ENCODE measurements at regions not wholly inside any gene's neighbourhood (a gene's known extent, or its start where the extent isn't known, plus 50 kb on each side); places are given as distances from the start of the nearest gene placed in this dataset.
"Not testable (repeated sequence)": the region's sequence is repeated elsewhere in the genome, so short reads cannot be mapped to it uniquely, and the experiment has no call there.

GRCh38 chr16:29217104-29217751 is 189.3 kb downstream of the NPIPB11 start:
- DNase-seq: not testable (repeated sequence)

DNA sequence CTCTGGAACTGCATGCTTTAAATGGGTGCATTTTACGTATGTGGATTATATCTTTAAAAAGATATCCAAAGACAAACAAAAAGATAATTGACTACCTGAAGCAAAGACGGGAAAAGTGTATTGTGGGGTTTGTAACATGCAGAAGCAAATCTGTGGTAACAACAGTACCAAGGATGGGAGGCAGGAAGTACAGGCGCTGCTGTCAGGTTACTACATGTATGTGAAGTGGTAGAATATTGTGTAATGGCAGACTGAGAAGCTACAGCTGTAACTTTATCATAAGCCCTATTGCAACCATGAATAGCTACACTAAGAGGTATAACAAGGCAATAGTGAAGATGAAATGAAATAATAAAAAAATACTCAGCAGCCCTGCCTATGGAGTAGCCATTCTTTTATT is 192.7 kb downstream of the NPIPB11 start:
- DNase-seq: not testable (repeated sequence)

- not testable (repeated sequence) for DNase-seq
Measured at GRCh38 chr16:29213251-29213650, 193.3 kb downstream of the NPIPB11 start.

GRCh38 chr16:29212084-29213027 is 194.2 kb downstream of the NPIPB11 start:
- not testable (repeated sequence) for DNase-seq

DNA sequence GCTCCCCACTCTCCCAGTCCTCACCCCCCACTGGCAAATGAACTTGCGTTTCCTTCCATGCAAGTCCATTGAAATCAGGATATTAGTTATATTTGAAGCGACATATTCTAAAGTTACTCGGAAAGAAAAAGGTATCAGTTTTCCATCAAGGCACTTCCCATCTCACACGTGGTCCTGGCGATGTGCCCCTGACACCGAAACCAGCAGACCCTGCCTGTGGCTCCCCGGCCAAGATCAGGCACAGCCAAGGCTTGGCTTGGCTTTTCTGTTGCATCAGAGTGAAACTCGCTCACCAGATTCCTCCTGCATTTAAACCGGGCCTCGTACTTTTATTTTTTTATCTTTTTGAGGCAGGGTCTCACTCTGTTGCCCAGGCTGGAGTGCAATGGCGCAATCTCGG is 195.1 kb downstream of the NPIPB11 start:
- DNase-seq: not testable (repeated sequence)

- DNase-seq: not testable (repeated sequence)
Measured at GRCh38 chr16:29210299-29211150, 196.0 kb downstream of the NPIPB11 start.

DNA sequence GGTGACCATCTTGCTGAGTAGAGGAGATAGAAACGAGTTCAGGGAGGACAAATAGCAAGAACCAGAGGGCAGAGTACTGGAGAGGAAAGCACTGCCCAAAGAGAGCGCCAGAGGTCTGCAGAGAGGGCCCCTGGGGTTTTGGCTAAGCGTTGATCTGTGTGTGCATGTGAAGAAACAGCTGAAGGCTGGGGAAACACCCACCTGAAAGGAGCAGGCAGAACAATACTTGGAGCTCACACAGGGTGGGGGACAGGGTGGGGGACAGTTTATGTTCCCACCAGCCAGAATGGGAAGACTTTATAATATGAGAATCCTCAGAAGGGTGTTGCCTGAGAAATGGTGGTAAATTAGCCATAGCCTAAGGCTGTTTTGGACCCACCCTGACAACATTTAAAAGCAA is 200.4 kb downstream of the NPIPB11 start:
- not testable (repeated sequence) for DNase-seq

DNA sequence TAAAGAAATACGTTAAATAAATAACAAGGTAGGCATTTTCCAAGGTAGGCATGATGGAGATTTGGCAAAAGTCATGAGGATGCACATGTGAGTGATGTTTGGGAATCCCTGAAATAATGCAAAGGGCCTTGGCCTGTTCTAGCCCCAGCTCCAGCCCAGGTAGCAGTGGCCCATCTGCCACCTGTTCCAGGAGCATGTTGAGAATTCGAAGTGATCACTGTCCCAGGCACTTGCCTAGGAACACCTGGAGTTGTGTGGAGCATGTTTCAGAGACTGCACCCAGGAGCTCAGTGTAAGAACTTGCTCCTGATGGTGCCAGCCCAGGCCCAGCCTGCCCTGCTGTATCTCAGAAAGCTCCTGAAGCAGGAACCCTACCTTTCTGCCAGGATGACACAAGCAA is 201.4 kb downstream of the NPIPB11 start:
- not testable (repeated sequence) for DNase-seq

- DNase-seq: no peak
Measured at GRCh38 chr16:29204806-29205135, 201.7 kb downstream of the NPIPB11 start.

DNA sequence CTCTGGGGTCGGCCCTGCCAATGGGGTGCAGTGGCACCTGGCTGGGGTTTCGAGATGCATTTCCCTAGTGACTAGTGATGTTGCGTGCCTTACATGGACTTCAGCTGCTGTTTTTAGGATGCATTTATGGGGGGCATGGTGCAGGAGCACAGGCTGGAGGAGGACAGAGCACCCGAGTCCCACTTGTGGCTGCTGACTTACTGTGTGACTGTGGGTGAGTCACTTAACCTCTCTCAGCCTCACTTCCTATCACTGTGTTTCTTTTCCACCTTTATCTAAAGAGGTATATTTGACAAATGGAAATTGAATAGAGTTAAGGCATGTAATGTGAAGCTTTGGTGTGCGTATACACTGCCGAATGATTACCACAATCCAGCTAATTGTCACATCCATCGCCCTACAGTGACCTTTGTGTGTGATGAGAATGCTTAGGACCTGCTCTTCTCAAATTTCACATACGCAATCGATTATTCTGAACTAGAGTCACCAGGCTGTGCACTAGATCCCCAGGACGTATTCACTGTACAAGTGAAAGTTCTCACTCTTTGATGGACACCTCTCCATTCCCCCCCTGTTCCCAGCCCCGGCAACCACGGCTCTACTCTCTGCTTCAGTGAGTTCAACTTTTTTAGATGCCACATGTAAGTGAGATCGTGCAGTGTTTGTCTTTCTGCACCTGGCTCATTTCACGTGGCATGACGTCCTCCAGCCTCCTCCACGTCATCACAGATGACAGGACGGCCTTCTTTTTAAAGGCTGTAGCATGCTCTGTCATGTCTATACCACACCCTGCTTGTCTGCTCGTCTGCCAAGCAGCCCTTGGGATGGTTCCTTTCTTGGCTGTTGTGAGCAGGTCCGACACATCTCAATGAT is 202.3 kb downstream of the NPIPB11 start:
- DNase-seq: not testable (repeated sequence)

GRCh38 chr16:29203046-29203932 is 203.2 kb downstream of the NPIPB11 start:
- not testable (repeated sequence) for DNase-seq

DNA sequence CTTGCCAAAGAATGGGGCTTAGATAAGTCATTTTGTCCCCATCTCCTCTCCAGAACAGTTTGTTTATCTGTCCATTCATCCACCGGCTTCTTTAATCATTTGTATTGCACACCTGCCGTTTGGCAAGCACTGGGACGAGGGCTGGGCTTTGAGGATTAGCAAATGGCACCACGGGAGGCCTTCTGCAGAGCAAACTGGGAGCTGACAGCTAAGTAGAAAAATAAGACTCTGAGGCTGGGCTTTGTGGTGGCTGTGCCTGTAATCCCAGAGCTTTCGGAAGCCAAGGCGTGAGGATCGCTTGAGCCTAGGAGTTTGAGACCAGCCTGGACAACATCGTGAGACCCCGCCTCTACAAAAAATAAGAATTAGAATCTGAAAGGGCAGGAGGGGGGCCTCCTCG is 203.9 kb downstream of the NPIPB11 start:
- not testable (repeated sequence) for DNase-seq

DNA sequence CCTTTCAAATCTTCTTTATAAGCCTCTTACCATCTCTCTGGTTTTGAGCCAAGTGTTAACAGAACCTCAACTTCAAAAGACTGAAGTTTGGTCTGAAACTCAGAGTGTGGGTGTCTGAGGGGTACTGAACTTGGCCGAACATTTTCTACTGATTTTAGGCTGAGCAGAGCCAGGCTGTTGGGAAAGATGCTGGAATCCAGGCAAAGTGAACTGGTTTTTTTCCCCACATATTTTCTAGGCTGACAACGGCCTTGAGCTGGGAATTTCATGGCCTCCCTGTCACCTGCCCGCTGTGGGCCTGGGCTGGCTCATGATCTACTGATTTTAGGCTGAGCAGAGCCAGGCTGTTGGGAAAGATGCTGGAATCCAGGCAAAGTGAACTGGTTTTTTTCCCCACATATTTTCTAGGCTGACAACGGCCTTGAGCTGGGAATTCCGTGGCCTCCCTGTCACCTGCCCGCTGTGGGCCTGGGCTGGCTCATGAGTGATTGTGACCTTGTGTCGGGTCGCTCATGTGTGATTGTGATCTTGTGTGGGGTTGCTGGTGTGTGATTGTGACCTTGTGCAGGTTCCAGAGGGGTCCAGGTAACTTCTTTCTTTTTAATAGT is 204.4 kb downstream of the NPIPB11 start:
- not testable (repeated sequence) for DNase-seq

GRCh38 chr16:29201296-29202024 is 205.1 kb downstream of the NPIPB11 start:
- DNase-seq: not testable (repeated sequence)

GRCh38 chr16:29200681-29201080 is 205.8 kb downstream of the NPIPB11 start:
- DNase-seq: not testable (repeated sequence)

GRCh38 chr16:29200135-29200601 is 206.3 kb downstream of the NPIPB11 start:
- DNase-seq: not testable (repeated sequence)

GRCh38 chr16:29199626-29200025 is 206.9 kb downstream of the NPIPB11 start:
- DNase-seq: not testable (repeated sequence)

DNA sequence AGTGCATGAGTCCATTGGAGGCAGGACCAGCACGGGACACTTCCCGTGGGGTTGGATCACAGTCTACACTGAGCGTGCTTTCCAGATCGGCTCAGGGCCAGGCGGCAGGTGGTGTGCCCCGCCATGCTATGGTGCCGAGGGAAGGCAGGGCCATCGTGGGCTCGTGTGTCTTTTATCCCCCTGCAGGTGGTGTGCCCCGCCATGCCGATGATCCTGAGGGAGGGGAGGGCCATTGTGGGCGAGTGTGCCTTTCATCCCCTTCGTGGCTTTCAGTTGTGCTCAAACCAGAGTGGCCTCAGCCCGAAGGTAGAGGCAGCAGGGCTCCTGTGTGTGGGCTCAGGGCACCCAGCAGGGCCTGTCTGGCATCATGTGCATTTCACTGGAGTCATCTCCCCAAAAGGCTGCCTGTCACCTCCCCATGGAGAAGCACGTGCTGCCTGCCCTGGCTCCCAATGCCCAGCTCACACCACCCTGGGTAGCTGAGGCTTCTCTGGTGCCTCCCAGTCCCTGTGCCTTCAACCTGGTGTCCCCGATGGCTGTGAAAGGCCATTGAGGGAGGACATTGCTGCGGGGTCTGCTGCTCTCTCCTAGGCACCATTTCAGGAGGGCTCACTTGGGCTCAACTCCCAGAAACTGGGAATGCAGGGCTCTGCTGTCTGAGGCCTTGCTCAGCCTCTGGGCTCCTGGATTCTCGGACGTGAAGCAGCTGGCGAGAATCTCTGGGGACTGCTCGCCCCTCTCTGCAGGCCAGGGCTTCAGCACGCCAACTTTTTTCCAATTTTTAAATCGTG is 207.6 kb downstream of the NPIPB11 start:
- DNase-seq: no peak

GRCh38 chr16:29198231-29198630 is 208.3 kb downstream of the NPIPB11 start:
- no peak for DNase-seq

All from NCI-H2227 treated with DMSO at 0.1 percent for 48 hours (cell line).